ENCODE measurements at regions not wholly inside any gene's neighbourhood (a gene's known extent, or its start where the extent isn't known, plus 50 kb on each side); places are given as distances from the start of the nearest gene placed in this dataset.

DNA sequence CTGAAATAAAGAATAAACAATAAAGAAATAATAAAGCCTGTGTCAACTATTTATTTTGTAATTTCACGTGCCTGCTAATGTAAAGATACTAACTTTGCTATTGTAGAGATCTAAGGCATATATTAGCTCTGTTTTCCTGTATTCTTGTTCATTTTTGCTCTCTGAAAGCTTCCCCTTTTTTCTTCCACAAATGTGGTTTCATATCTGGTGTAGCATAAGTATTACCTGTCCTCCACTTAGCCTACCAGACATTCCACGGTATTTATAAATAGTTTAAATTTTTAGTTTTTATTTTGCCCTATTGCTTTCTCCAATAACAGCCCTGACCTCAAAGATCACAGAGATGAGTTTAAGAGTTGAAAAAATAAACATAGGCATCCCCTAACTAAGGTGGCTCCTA is 92.6 kb upstream of the ATP2B1 start:
- Mint-ChIP-seq H3K9me3 (no peaks in the 10 kb centered on the region), H3K27ac (no peak overlapping the region), H3K4me1 (peaks cover 16 to 31% (median 19%) of the 10 kb centered on the region in 3 donors), H3K27me3 (no peaks in the 10 kb centered on the region), H3K36me3 (peaks cover 3% of the 10 kb centered on the region), H3K4me3 (peak overlapping the region in 2 of 4 donors; percentile 2 to 9)

- Mint-ChIP-seq H3K27me3 (no peaks in the 10 kb centered on the region), H3K4me1 (peaks cover 19 to 31% (median 20%) of the 10 kb centered on the region in 3 donors), H3K27ac (no peak overlapping the region), H3K9me3 (no peaks in the 10 kb centered on the region), H3K36me3 (peaks cover 3% of the 10 kb centered on the region), H3K4me3 (peak overlapping the region in 1 of 4 donors; percentile 37)
These were observed 91.8 kb upstream of the ATP2B1 start for GRCh38 chr12:89800435-89800834.

DNA sequence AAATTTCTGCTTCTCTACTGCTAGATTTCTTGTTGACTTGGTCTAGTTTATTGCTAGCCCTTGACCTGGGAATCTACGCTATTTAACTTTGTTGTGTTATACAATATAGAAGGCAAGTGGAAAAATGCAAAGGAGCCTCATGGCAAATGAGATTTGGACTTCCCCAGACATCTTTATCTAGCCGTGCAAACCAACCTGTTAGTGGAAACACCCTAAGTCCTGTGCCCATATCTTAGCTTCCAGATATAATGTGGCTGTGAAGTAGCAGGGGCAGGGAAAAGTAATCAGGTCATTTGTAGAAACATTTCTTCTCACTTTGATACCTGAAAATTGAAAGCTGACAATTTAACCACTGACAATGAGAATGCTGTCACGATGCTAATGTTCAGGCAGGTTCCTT is 90.7 kb upstream of the ATP2B1 start:
- Mint-ChIP-seq H3K9me3 (no peaks in the 10 kb centered on the region), H3K4me1 (peaks cover 20 to 31% (median 21%) of the 10 kb centered on the region in 3 donors), H3K27ac (peak overlapping the region in 1 of 3 donors; percentile 83), H3K4me3 (peak overlapping the region in 1 of 4 donors; percentile 49), H3K36me3 (peaks cover 3% of the 10 kb centered on the region), H3K27me3 (no peaks in the 10 kb centered on the region)

DNA sequence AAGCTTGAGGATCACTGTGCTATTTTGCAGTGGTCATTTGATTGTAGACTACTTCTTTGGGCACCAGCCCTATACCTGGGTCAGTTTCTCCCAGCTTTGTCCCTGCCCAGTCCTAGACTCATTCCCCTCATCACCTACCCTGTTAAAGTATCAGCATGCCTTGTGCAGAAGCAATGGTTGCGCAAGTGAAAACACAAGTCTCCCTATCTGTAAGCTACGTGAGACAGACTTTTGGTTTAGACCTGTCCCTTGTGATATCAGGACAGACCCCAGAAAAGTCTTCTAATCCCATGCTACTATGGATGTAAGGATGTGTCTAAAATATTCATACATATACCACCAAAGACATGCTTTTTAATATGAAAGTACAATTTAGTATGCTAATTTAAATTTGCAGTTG is 88.8 kb upstream of the ATP2B1 start:
- Mint-ChIP-seq H3K27me3 (no peaks in the 10 kb centered on the region), H3K36me3 (peaks cover 3% of the 10 kb centered on the region), H3K27ac (no peak overlapping the region), H3K4me1 (peaks cover 21 to 31% (median 21%) of the 10 kb centered on the region in 3 donors), H3K9me3 (no peaks in the 10 kb centered on the region), H3K4me3 (no peak overlapping the region)

GRCh38 chr12:89796798-89797382 is 88.3 kb upstream of the ATP2B1 start:
- no peak overlapping the region for H3K4me3 Mint-ChIP-seq
- H3K36me3 Mint-ChIP-seq = peaks cover 3% of the 10 kb centered on the region
- H3K27ac Mint-ChIP-seq = no peak overlapping the region
- peaks cover 15 to 25% (median 16%) of the 10 kb centered on the region in 3 donors for H3K4me1 Mint-ChIP-seq
- no peaks in the 10 kb centered on the region for H3K27me3 Mint-ChIP-seq
- no peaks in the 10 kb centered on the region for H3K9me3 Mint-ChIP-seq

DNA sequence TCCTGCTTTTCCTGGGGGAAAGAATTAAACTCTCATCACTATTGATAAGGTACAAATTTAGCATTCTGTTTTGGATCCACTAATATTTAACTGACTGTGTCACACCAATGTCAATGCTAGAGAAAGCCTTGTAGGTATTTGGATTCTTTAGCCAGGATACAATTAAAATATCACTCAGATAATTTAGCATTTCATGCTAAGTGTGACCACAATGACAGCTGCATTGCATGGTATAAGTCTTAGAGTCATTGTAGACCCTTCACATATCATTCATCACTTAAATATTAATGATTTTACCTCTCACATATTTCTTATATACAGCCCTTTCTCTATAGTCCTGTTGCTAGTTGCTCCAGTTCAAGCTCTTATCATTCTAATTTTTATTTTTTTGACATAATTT is 85.3 kb upstream of the ATP2B1 start:
- Mint-ChIP-seq H3K27me3 (no peaks in the 10 kb centered on the region), H3K4me3 (peak overlapping the region in 1 of 4 donors; percentile 5), H3K4me1 (peaks cover 11 to 25% (median 18%) of the 10 kb centered on the region in 3 donors), H3K27ac (no peak overlapping the region), H3K9me3 (no peaks in the 10 kb centered on the region), H3K36me3 (peaks cover 2% of the 10 kb centered on the region)

DNA sequence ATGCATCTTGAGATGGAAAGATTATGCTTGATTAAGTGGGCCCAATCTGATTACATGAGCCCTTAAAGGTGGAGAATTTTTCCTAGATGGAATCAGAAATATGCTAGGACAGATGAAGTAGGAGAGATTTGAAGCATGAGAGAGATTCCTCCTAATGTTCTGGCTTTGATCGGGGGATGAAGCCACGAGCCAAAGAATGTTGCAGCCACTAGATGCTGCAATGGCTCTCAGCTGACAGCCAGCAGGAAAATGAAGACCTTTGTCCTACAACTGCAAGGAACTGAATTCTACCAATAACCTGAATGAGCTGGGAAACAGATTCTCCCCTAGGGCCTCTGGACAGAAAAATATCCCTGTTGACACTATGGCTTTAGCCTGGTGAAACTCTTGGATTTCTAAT is 82.6 kb upstream of the ATP2B1 start:
- no peak overlapping the region for H3K4me3 Mint-ChIP-seq
- H3K4me1 Mint-ChIP-seq = peaks cover 17 to 32% (median 19%) of the 10 kb centered on the region in 3 donors
- H3K27me3 Mint-ChIP-seq = no peaks in the 10 kb centered on the region
- H3K36me3 Mint-ChIP-seq = peaks cover 2% of the 10 kb centered on the region
- H3K27ac Mint-ChIP-seq = no peak overlapping the region
- no peaks in the 10 kb centered on the region for H3K9me3 Mint-ChIP-seq

GRCh38 chr12:89789862-89790261 is 81.2 kb upstream of the ATP2B1 start:
- Mint-ChIP-seq H3K4me1 (peaks cover 16 to 28% (median 17%) of the 10 kb centered on the region in 3 donors), H3K9me3 (peaks cover 0 to 7% (median 0%) of the 10 kb centered on the region in 3 donors), H3K27ac (peak overlapping the region; percentile 3 to 35 (median 4)), H3K4me3 (peak overlapping the region in 3 of 4 donors; percentile 0 to 85 (median 59)), H3K36me3 (peaks cover 5% of the 10 kb centered on the region), H3K27me3 (no peaks in the 10 kb centered on the region)

DNA sequence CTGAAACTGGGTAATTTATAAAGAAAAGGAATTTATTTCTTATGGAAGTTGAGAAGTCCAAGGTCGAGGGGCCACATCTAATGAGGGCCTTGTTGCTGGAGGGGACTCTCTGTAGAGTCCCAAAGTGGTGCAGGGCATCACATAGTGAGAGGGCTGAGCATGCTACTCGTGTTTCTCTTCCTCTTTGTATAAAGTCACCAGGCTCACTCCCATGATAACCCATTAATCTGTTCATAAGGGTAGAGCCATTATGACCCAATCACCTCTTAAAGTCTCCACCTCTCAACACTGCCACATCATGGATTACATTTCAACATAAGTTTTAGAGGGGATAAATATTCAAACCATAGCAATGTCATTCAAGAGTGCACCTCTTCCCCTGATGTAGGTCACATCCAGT is 79.1 kb upstream of the ATP2B1 start:
- Mint-ChIP-seq H3K9me3 (peaks cover 0 to 7% (median 0%) of the 10 kb centered on the region in 3 donors), H3K4me3 (peak overlapping the region in 1 of 4 donors; percentile 55), H3K36me3 (peaks cover 6% of the 10 kb centered on the region), H3K4me1 (peaks cover 28 to 32% (median 28%) of the 10 kb centered on the region in 3 donors), H3K27ac (no peak overlapping the region), H3K27me3 (no peaks in the 10 kb centered on the region)

DNA sequence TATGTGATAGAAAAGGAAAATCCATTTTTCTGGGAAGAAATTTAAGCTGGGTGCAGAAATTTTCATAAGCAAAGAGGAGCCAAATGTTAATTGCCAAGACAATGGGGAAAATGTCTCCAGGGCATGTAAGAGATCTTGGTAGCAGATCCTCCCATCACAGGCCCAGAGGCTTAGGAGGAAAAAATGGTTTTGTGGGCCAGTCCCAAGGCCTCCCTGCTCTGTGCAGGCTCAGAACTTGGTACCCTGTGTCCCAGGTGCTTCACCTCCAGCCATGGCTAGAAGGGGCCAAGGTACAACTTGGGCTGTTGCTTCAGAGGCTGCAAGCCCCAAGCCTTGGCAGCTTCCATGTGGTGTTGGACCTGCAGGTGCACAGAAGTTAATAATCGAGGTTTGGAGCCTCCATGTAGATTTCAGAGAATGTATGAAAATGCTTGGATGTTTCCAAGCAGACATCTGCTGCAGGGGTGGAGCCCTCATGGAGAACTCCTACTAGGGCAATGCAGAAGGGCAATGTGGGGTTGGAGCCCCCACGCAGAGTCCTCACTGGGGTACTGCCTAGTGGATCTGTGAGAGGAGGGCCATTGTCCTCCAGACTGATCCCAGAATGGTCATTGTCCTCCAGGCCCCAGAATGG is 77.7 kb upstream of the ATP2B1 start:
- Mint-ChIP-seq H3K4me3 (no peak overlapping the region), H3K36me3 (peaks cover 6% of the 10 kb centered on the region), H3K27ac (no peak overlapping the region), H3K9me3 (peaks cover 0 to 7% (median 0%) of the 10 kb centered on the region in 3 donors), H3K4me1 (peaks cover 28 to 31% (median 29%) of the 10 kb centered on the region in 3 donors), H3K27me3 (no peaks in the 10 kb centered on the region)

- Mint-ChIP-seq H3K36me3 (peaks cover 7% of the 10 kb centered on the region), H3K9me3 (peaks cover 0 to 7% (median 0%) of the 10 kb centered on the region in 3 donors), H3K4me3 (peak overlapping the region in 1 of 4 donors; percentile 81), H3K27ac (peak overlapping the region in 1 of 3 donors; percentile 71), H3K27me3 (no peaks in the 10 kb centered on the region), H3K4me1 (peaks cover 8 to 17% (median 17%) of the 10 kb centered on the region in 3 donors)
These were observed 74.9 kb upstream of the ATP2B1 start for GRCh38 chr12:89783359-89784060.

DNA sequence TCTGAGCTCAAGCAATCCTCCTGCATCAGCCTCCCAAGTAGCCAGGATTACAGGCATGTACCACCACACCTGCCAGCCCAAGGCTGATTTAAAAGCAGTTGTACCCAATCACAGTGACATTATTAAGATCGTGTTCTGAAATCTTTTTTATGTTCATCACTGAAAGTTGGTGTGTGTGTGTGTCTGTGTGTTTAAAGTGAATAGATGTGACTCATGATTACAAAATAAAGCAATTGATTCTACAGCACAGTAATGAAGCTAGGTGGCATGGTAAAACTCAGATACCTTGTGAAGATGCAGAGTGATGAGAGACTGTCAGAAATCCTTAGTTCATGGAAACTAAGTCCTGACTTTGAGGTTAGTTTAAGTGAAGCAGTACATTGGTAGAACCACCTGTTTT is 74.2 kb upstream of the ATP2B1 start:
- H3K27ac Mint-ChIP-seq = no peak overlapping the region
- H3K36me3 Mint-ChIP-seq = peaks cover 6% of the 10 kb centered on the region
- H3K4me1 Mint-ChIP-seq = peaks cover 6 to 15% (median 13%) of the 10 kb centered on the region in 3 donors
- peaks cover 0 to 12% (median 1%) of the 10 kb centered on the region in 3 donors for H3K9me3 Mint-ChIP-seq
- H3K4me3 Mint-ChIP-seq = no peak overlapping the region
- no peaks in the 10 kb centered on the region for H3K27me3 Mint-ChIP-seq

DNA sequence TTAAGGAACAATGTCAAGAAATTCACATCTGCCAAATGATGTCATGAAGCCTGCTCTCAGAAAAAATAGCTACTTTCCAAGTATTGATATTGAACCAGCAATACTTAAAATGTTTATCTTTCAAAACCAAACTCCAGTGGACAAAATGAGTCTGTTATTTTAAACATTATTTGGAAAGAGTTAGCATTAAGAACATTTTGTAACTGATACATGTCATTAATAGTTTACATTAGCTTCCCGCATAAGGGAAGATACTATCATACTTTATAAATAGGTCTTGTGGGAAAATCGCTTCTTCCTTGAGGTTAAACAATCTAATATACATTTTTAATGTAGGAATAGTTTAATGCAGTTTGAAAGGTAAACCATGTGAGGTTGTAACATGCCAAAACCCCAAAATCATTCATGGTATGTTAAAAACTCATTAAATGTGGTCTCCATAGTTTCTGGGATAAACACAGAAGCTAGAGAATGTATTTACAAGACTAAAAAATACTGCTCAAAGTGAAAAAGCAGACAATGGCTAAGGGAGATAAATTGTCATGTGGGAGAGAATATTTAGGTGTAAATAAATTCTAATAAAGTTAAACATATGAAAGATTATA is 73.4 kb upstream of the ATP2B1 start:
- no peaks in the 10 kb centered on the region for H3K27me3 Mint-ChIP-seq
- peaks cover 6 to 15% (median 13%) of the 10 kb centered on the region in 3 donors for H3K4me1 Mint-ChIP-seq
- no peak overlapping the region for H3K27ac Mint-ChIP-seq
- peaks cover 6% of the 10 kb centered on the region for H3K36me3 Mint-ChIP-seq
- H3K9me3 Mint-ChIP-seq = peaks cover 0 to 18% (median 4%) of the 10 kb centered on the region in 3 donors
- no peak overlapping the region for H3K4me3 Mint-ChIP-seq

DNA sequence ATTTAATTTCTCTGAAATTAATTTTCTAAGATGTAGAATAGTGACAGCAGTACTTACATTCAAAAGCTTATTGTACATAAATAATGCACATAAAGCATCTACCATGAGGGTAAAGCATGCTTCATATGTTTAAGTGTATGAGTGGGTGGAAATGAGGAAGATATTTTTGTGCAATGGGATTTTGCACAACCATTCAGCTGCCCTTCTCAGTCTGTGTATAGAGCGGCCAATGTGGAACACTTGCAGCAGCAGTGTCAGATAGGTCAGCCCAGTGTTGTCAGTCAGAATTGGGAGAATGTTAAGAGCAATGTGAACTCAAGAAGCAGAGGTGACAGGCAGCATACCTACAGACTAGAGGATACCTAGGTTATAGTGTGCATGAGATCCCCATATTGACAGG is 72.5 kb upstream of the ATP2B1 start:
- no peak overlapping the region for H3K4me3 Mint-ChIP-seq
- no peak overlapping the region for H3K27ac Mint-ChIP-seq
- H3K4me1 Mint-ChIP-seq = peaks cover 6 to 15% (median 13%) of the 10 kb centered on the region in 3 donors
- peaks cover 0 to 18% (median 4%) of the 10 kb centered on the region in 3 donors for H3K9me3 Mint-ChIP-seq
- H3K27me3 Mint-ChIP-seq = no peaks in the 10 kb centered on the region
- H3K36me3 Mint-ChIP-seq = peaks cover 6% of the 10 kb centered on the region

GRCh38 chr12:89779090-89779489 is 70.5 kb upstream of the ATP2B1 start:
- Mint-ChIP-seq H3K9me3 (peaks cover 0 to 11% (median 7%) of the 10 kb centered on the region in 3 donors), H3K27ac (no peak overlapping the region), H3K4me3 (no peak overlapping the region), H3K27me3 (no peaks in the 10 kb centered on the region), H3K4me1 (peaks cover 6 to 17% (median 14%) of the 10 kb centered on the region in 3 donors), H3K36me3 (peaks cover 2% of the 10 kb centered on the region)

Data from IgD-negative memory B cell (primary cell).